ENCODE measurements at regions not wholly inside any gene's neighbourhood (a gene's known extent, or its start where the extent isn't known, plus 50 kb on each side); places are given as distances from the start of the nearest gene placed in this dataset.

- H3K4me2 ChIP-seq (ENCODE audit: low read length), result no peak overlapping the region
- no peak overlapping the region for H3K4me3 ChIP-seq (ENCODE audit: low read depth, low read length)
- no peak overlapping the region for H2AFZ ChIP-seq
- no peak overlapping the region for H3K9ac ChIP-seq
- no peaks in the 10 kb centered on the region for H3K27me3 ChIP-seq (ENCODE audit: control insufficient read depth, insufficient read depth, low read length)
- H3K79me2 ChIP-seq, result no peaks in the 10 kb centered on the region
- no peaks in the 10 kb centered on the region for H3K9me3 ChIP-seq (ENCODE audit: control insufficient read depth, low read length)
- TF ChIP-seq CTCF (IDR thresholded peaks at IDR 0.05), result no peak
- H3K27ac ChIP-seq, result no peak overlapping the region
- H3K4me1 ChIP-seq, result no peaks in the 10 kb centered on the region
- H3K36me3 ChIP-seq (ENCODE audit: control insufficient read depth, insufficient read depth, low read length), result no peaks in the 10 kb centered on the region
Measured at GRCh38 chr3:18657858-18658820, 233.0 kb upstream of the SATB1 start.

GRCh38 chr3:18656866-18657265, 231.7 kb upstream of the SATB1 start:
- H3K27me3 ChIP-seq (ENCODE audit: control insufficient read depth, insufficient read depth, low read length), result no peaks in the 10 kb centered on the region
- H2AFZ ChIP-seq, result no peak overlapping the region
- H3K9ac ChIP-seq, result no peak overlapping the region
- no peaks in the 10 kb centered on the region for H3K79me2 ChIP-seq
- H3K27ac ChIP-seq, result no peak overlapping the region
- no peak overlapping the region for H3K4me2 ChIP-seq (ENCODE audit: low read length)
- no peak overlapping the region for H3K4me3 ChIP-seq (ENCODE audit: low read depth, low read length)
- H3K36me3 ChIP-seq (ENCODE audit: control insufficient read depth, insufficient read depth, low read length), result no peaks in the 10 kb centered on the region
- no peaks in the 10 kb centered on the region for H3K4me1 ChIP-seq
- no peak for TF ChIP-seq CTCF (IDR thresholded peaks at IDR 0.05)
- no peaks in the 10 kb centered on the region for H3K9me3 ChIP-seq (ENCODE audit: control insufficient read depth, low read length)

GRCh38 chr3:18656410-18656809, 231.3 kb upstream of the SATB1 start:
- Histone ChIP-seq H3K27ac (no peak overlapping the region), H2AFZ (no peak overlapping the region), H3K9ac (no peak overlapping the region), H3K4me3 (ENCODE audit: low read depth, low read length) (no peak overlapping the region), H3K9me3 (ENCODE audit: control insufficient read depth, low read length) (no peaks in the 10 kb centered on the region), H3K27me3 (ENCODE audit: control insufficient read depth, insufficient read depth, low read length) (no peaks in the 10 kb centered on the region), H3K4me1 (no peaks in the 10 kb centered on the region), H3K79me2 (no peaks in the 10 kb centered on the region), H3K36me3 (ENCODE audit: control insufficient read depth, insufficient read depth, low read length) (no peaks in the 10 kb centered on the region), H3K4me2 (ENCODE audit: low read length) (no peak overlapping the region)
- no peak for TF ChIP-seq CTCF (IDR thresholded peaks at IDR 0.05)

GRCh38 chr3:18655827-18656226, 230.7 kb upstream of the SATB1 start:
- no peaks in the 10 kb centered on the region for H3K27me3 ChIP-seq (ENCODE audit: control insufficient read depth, insufficient read depth, low read length)
- no peak for TF ChIP-seq CTCF (IDR thresholded peaks at IDR 0.05)
- no peak overlapping the region for H2AFZ ChIP-seq
- no peak overlapping the region for H3K4me3 ChIP-seq (ENCODE audit: low read depth, low read length)
- H3K79me2 ChIP-seq, result no peaks in the 10 kb centered on the region
- no peak overlapping the region for H3K4me2 ChIP-seq (ENCODE audit: low read length)
- no peak overlapping the region for H3K27ac ChIP-seq
- no peak overlapping the region for H3K9ac ChIP-seq
- H3K9me3 ChIP-seq (ENCODE audit: control insufficient read depth, low read length), result no peaks in the 10 kb centered on the region
- H3K36me3 ChIP-seq (ENCODE audit: control insufficient read depth, insufficient read depth, low read length), result no peaks in the 10 kb centered on the region
- no peaks in the 10 kb centered on the region for H3K4me1 ChIP-seq

GRCh38 chr3:18652781-18653180, 227.6 kb upstream of the SATB1 start:
- no peak overlapping the region for H3K4me2 ChIP-seq (ENCODE audit: low read length)
- no peak overlapping the region for H3K27ac ChIP-seq
- no peaks in the 10 kb centered on the region for H3K36me3 ChIP-seq (ENCODE audit: control insufficient read depth, insufficient read depth, low read length)
- no peaks in the 10 kb centered on the region for H3K79me2 ChIP-seq
- no peak for TF ChIP-seq CTCF (IDR thresholded peaks at IDR 0.05)
- no peaks in the 10 kb centered on the region for H3K4me1 ChIP-seq
- H2AFZ ChIP-seq, result no peak overlapping the region
- no peak overlapping the region for H3K9ac ChIP-seq
- H3K27me3 ChIP-seq (ENCODE audit: control insufficient read depth, insufficient read depth, low read length), result no peaks in the 10 kb centered on the region
- no peaks in the 10 kb centered on the region for H3K9me3 ChIP-seq (ENCODE audit: control insufficient read depth, low read length)
- H3K4me3 ChIP-seq (ENCODE audit: low read depth, low read length), result no peak overlapping the region

All from parathyroid adenoma (tissue), 2 donors.